Neural progenitor cell (in vitro differentiated cells): ENCODE measurements at regions not wholly inside any gene's neighbourhood (a gene's known extent, or its start where the extent isn't known, plus 50 kb on each side); places are given as distances from the start of the nearest gene placed in this dataset.

Experiments used
- CTCF ChIP-seq: fragments of 200-600 bp; sonication (generic); IDR thresholded peaks from 2 replicates; pipeline ENCODE4 v1.5.1; 2017; ENCODE audit warnings: antibody characterized with exemption, mild to moderate bottlenecking
- EZH2phosphoT487 ChIP-seq: fragments of 200-600 bp; sonication (generic); IDR thresholded peaks from 2 replicates; pipeline ENCODE4 v1.6.1; 2017; ENCODE audit warnings: antibody characterized with exemption

- TF ChIP-seq CTCF (no peak), EZH2phosphoT487 (no peak)
These were observed 1086.7 kb downstream of the EFNB2 start for GRCh38 chr13:105448811-105449210.
